HG02973 (cell line): ENCODE measurements at regions not wholly inside any gene's neighbourhood (a gene's known extent, or its start where the extent isn't known, plus 50 kb on each side); places are given as distances from the start of the nearest gene placed in this dataset.
A peak's percentile ranks its signal among the peaks of the same experiment; 100 is the strongest.

ENCODE experiments used
- ATAC-seq: cut with Tn5 transposase; IDR thresholded peaks from one replicate; pipeline ENCODE4 v1.9.1; 2021; ENCODE audit warnings: moderate library complexity; ENCODE audit not compliant: unreplicated experiment

- ATAC-seq, result no peak
These were observed 55.4 kb downstream of the CCER1 start for GRCh38 chr12:90899456-90900182.

GRCh38 chr12:90897986-90898385 lies 57.0 kb downstream of the CCER1 start:
- ATAC-seq, result no peak

GRCh38 chr12:90897316-90897715 lies 57.7 kb downstream of the CCER1 start:
- ATAC-seq, result no peak

GRCh38 chr12:90896821-90897220 lies 58.2 kb downstream of the CCER1 start:
- ATAC-seq, result no peak

GRCh38 chr12:90896164-90896563 lies 58.8 kb downstream of the CCER1 start:
- ATAC-seq, result no peak

- ATAC-seq, result no peak
These were observed 66.7 kb downstream of the CCER1 start for GRCh38 chr12:90888316-90888715.

- ATAC-seq, result no peak
These were observed 71.5 kb downstream of the CCER1 start for GRCh38 chr12:90883456-90883855.

GRCh38 chr12:90871726-90872096 lies 83.3 kb downstream of the CCER1 start:
- no peak for ATAC-seq

GRCh38 chr12:90870971-90871725 lies 83.8 kb downstream of the CCER1 start:
- ATAC-seq, result no peak

GRCh38 chr12:90868626-90869025 lies 86.3 kb downstream of the CCER1 start:
- ATAC-seq, result no peak

GRCh38 chr12:90859591-90859990 lies 95.4 kb downstream of the CCER1 start:
- no peak for ATAC-seq

GRCh38 chr12:90858252-90858651 lies 96.7 kb downstream of the CCER1 start:
- no peak for ATAC-seq

GRCh38 chr12:90855534-90855933 lies 99.4 kb downstream of the CCER1 start:
- ATAC-seq, result no peak

- peak; percentile 89 for ATAC-seq
These were observed 100.8 kb downstream of the CCER1 start for GRCh38 chr12:90854136-90854689.

GRCh38 chr12:90851800-90852718 lies 102.9 kb downstream of the CCER1 start:
- no peak for ATAC-seq

GRCh38 chr12:90842477-90842876 lies 112.5 kb downstream of the CCER1 start:
- no peak for ATAC-seq

- no peak for ATAC-seq
These were observed 113.6 kb downstream of the CCER1 start for GRCh38 chr12:90841336-90841735.

- no peak for ATAC-seq
These were observed 115.6 kb downstream of the CCER1 start for GRCh38 chr12:90839346-90839745.

- no peak for ATAC-seq
These were observed 118.3 kb downstream of the CCER1 start for GRCh38 chr12:90836689-90837088.

GRCh38 chr12:90833228-90833627 lies 121.7 kb downstream of the CCER1 start:
- no peak for ATAC-seq

- no peak for ATAC-seq
These were observed 122.5 kb downstream of the CCER1 start for GRCh38 chr12:90832427-90832826.
